ENCODE measurements at regions not wholly inside any gene's neighbourhood (a gene's known extent, or its start where the extent isn't known, plus 50 kb on each side); places are given as distances from the start of the nearest gene placed in this dataset.
"Not testable (repeated sequence)": the region's sequence is repeated elsewhere in the genome, so short reads cannot be mapped to it uniquely, and the experiment has no call there.

GRCh38 chr18:10086458-10087210 is 172.8 kb downstream of the VAPA start:
- DNase-seq: no peak

GRCh38 chr18:10088734-10089133 is 174.9 kb downstream of the VAPA start:
- no peak for DNase-seq

GRCh38 chr18:10089881-10090280 is 176.1 kb downstream of the VAPA start:
- DNase-seq: no peak

- DNase-seq: no peak
These were observed 176.9 kb downstream of the VAPA start for GRCh38 chr18:10090668-10091067.

- DNase-seq: no peak
These were observed 179.6 kb downstream of the VAPA start for GRCh38 chr18:10093445-10093844.

GRCh38 chr18:10094154-10094553 is 180.3 kb downstream of the VAPA start:
- no peak for DNase-seq

GRCh38 chr18:10094655-10095054 is 180.8 kb downstream of the VAPA start:
- DNase-seq: no peak

- DNase-seq: no peak
These were observed 181.5 kb downstream of the VAPA start for GRCh38 chr18:10095356-10095755.

GRCh38 chr18:10099539-10100140 is 185.8 kb downstream of the VAPA start:
- DNase-seq: no peak

- DNase-seq: no peak
These were observed 186.4 kb downstream of the VAPA start for GRCh38 chr18:10100196-10100595.

- no peak for DNase-seq
These were observed 187.3 kb downstream of the VAPA start for GRCh38 chr18:10100941-10101701.

- DNase-seq: no peak
These were observed 187.9 kb downstream of the VAPA start for GRCh38 chr18:10101729-10102128.

GRCh38 chr18:10105118-10105517 is 191.3 kb downstream of the VAPA start:
- not testable (repeated sequence) for DNase-seq

GRCh38 chr18:10111191-10111590 is 197.4 kb downstream of the VAPA start:
- DNase-seq: no peak

GRCh38 chr18:10111944-10112343 is 198.1 kb downstream of the VAPA start:
- DNase-seq: no peak

GRCh38 chr18:10113121-10114022 is 199.6 kb downstream of the VAPA start:
- no peak for DNase-seq

- DNase-seq: no peak
These were observed 201.1 kb downstream of the VAPA start for GRCh38 chr18:10114717-10115463.

- DNase-seq: no peak
These were observed 202.8 kb downstream of the VAPA start for GRCh38 chr18:10116574-10116973.

- DNase-seq: no peak
These were observed 205.7 kb downstream of the VAPA start for GRCh38 chr18:10119528-10119927.

GRCh38 chr18:10119991-10120390 is 206.2 kb downstream of the VAPA start:
- DNase-seq: no peak

GRCh38 chr18:10120622-10121021 is 206.8 kb downstream of the VAPA start:
- no peak for DNase-seq

- DNase-seq: no peak
These were observed 207.2 kb downstream of the VAPA start for GRCh38 chr18:10121028-10121427.
